Smooth muscle cell (in vitro differentiated cells): ENCODE measurements at regions not wholly inside any gene's neighbourhood (a gene's known extent, or its start where the extent isn't known, plus 50 kb on each side); places are given as distances from the start of the nearest gene placed in this dataset.

ENCODE experiments used
- DNase-seq: peaks from one replicate; lab custom pipeline; 2025; ENCODE audit not compliant: unreplicated experiment; lab: John Stamatoyannopoulos, UW
- H2AFZ ChIP-seq: fragments of 200-600 bp; sonication (generic); 2 replicates; pipeline ENCODE4 v1.6.0; 2016; ENCODE audit warnings: antibody characterized with exemption, low read depth, mild to moderate bottlenecking
- H3F3A ChIP-seq: fragments of 200-600 bp; sonication (generic); 2 replicates; pipeline ENCODE4 v1.6.0; 2017; ENCODE audit warnings: antibody characterized with exemption, low read depth
- H3K27ac ChIP-seq: fragments of 200-600 bp; sonication (generic); 2 replicates; pipeline ENCODE4 v1.5.1; 2016; ENCODE audit warnings: low read depth, mild to moderate bottlenecking
- H3K27me3 ChIP-seq: fragments of 200-600 bp; sonication (generic); 2 replicates; pipeline ENCODE4 v1.6.1; 2016; ENCODE audit warnings: low read depth, mild to moderate bottlenecking
- H3K36me3 ChIP-seq: fragments of 200-600 bp; sonication (generic); 2 replicates; pipeline ENCODE4 v1.5.1; 2016; ENCODE audit warnings: low read depth
- H3K4me1 ChIP-seq: fragments of 200-600 bp; sonication (generic); 2 replicates; pipeline ENCODE4 v1.5.1; 2016; ENCODE audit warnings: low read depth
- H3K4me2 ChIP-seq: fragments of 200-600 bp; sonication (generic); 2 replicates; pipeline ENCODE4 v1.6.0; 2016; ENCODE audit warnings: mild to moderate bottlenecking
- H3K4me3 ChIP-seq: fragments of 200-600 bp; sonication (generic); 2 replicates; pipeline ENCODE4 v1.5.1; 2016; ENCODE audit warnings: mild to moderate bottlenecking
- H3K79me2 ChIP-seq: fragments of 200-600 bp; sonication (generic); 2 replicates; pipeline ENCODE4 v1.6.0; 2016; ENCODE audit warnings: low read depth, mild to moderate bottlenecking
- H3K9ac ChIP-seq: fragments of 200-600 bp; sonication (generic); 2 replicates; pipeline ENCODE4 v1.6.0; 2016; ENCODE audit warnings: low read depth
- H3K9me3 ChIP-seq: fragments of 200-600 bp; sonication (generic); replicated peaks from 2 replicates; pipeline ENCODE4 v1.5.1; 2016; ENCODE audit warnings: low read depth
- H4K20me1 ChIP-seq: fragments of 200-600 bp; sonication (generic); 2 replicates; pipeline ENCODE4 v1.6.0; 2016; ENCODE audit warnings: low read depth
- CTCF ChIP-seq: fragments of 200-600 bp; sonication (generic); IDR thresholded peaks from 2 replicates; pipeline ENCODE4 v1.5.1; 2017; ENCODE audit warnings: borderline replicate concordance, mild to moderate bottlenecking, antibody characterized with exemption; ENCODE audit not compliant: insufficient read depth, poor library complexity, severe bottlenecking
- WGBS: methylation state at CpG from one replicate; pipeline ENCODE4 v1.1.7; 2016; ENCODE audit warnings: low lambda C conversion rate; 5-methylcytosine and 5-hydroxymethylcytosine counted together

- Histone ChIP-seq H2AFZ (no peak overlapping the region), H3K27me3 (peaks cover 30% of the 10 kb centered on the region), H3K4me2 (no peak overlapping the region), H3K79me2 (no peaks in the 10 kb centered on the region), H3K9ac (no peak overlapping the region), H3K9me3 (no peaks in the 10 kb centered on the region), H3K27ac (no peak overlapping the region), H3K36me3 (no peaks in the 10 kb centered on the region), H4K20me1 (no peaks in the 10 kb centered on the region), H3K4me3 (no peak overlapping the region), H3F3A (no peaks in the 10 kb centered on the region), H3K4me1 (no peaks in the 10 kb centered on the region)
- no peak for TF ChIP-seq CTCF
- 82% methylated on average over 4 of the region's 4 CpGs for WGBS
- no peak for DNase-seq
Measured at GRCh38 chr1:30268923-30269666, 454.3 kb downstream of the MATN1 start.

- TF ChIP-seq CTCF, result no peak
- 79% methylated on average over 6 of the region's 6 CpGs for WGBS
- Histone ChIP-seq H3K79me2 (no peaks in the 10 kb centered on the region), H3K27me3 (peaks cover 30% of the 10 kb centered on the region), H3K4me3 (no peak overlapping the region), H3K9me3 (no peaks in the 10 kb centered on the region), H3K9ac (no peak overlapping the region), H3K4me1 (no peaks in the 10 kb centered on the region), H3K36me3 (no peaks in the 10 kb centered on the region), H4K20me1 (no peaks in the 10 kb centered on the region), H2AFZ (no peak overlapping the region), H3K27ac (no peak overlapping the region), H3K4me2 (no peak overlapping the region), H3F3A (no peaks in the 10 kb centered on the region)
- DNase-seq, result no peak
Measured at GRCh38 chr1:30267856-30268255, 455.5 kb downstream of the MATN1 start.

GRCh38 chr1:30267046-30267445 lies 456.3 kb downstream of the MATN1 start:
- H3K79me2 ChIP-seq, result no peaks in the 10 kb centered on the region
- no peak overlapping the region for H3K9ac ChIP-seq
- H3K27ac ChIP-seq, result no peak overlapping the region
- H3K27me3 ChIP-seq, result peaks cover 25% of the 10 kb centered on the region
- no peaks in the 10 kb centered on the region for H3F3A ChIP-seq
- no peaks in the 10 kb centered on the region for H3K9me3 ChIP-seq
- WGBS, result 76% methylated on average over 3 of the region's 4 CpGs
- H2AFZ ChIP-seq, result no peak overlapping the region
- H4K20me1 ChIP-seq, result no peaks in the 10 kb centered on the region
- DNase-seq, result no peak
- H3K4me3 ChIP-seq, result no peak overlapping the region
- no peaks in the 10 kb centered on the region for H3K36me3 ChIP-seq
- TF ChIP-seq CTCF, result no peak
- H3K4me1 ChIP-seq, result no peaks in the 10 kb centered on the region
- no peak overlapping the region for H3K4me2 ChIP-seq
